GM23338 (cell line): ENCODE measurements at regions not wholly inside any gene's neighbourhood (a gene's known extent, or its start where the extent isn't known, plus 50 kb on each side); places are given as distances from the start of the nearest gene placed in this dataset.

Experiments used
- ATAC-seq: fragments of 200-7000 bp; cut with Tn5 transposase; 3 replicates; pipeline ENCODE4 v1.9.1; 2020
- DNase-seq: peaks from one replicate; pipeline ENCODE4 v3.0.0-alpha.2; 2015; ENCODE audit warnings: low spot score
- H2AFZ ChIP-seq: fragments of 200-600 bp; sonication (generic); 2 replicates; pipeline ENCODE4 v1.8.0; 2016; ENCODE audit warnings: antibody characterized with exemption, mild to moderate bottlenecking, moderate library complexity
- H3F3A ChIP-seq: fragments of 200-600 bp; sonication (generic); replicated peaks from 2 replicates; pipeline ENCODE4 v1.8.0; 2017; ENCODE audit warnings: antibody characterized with exemption, mixed run types, low read depth
- H3K27ac ChIP-seq: fragments of 200-600 bp; sonication (generic); 2 replicates; pipeline ENCODE4 v1.6.1; 2016; ENCODE audit warnings: low read depth
- H3K27me3 ChIP-seq: fragments of 200-600 bp; sonication (generic); 2 replicates; pipeline ENCODE4 v1.8.0; 2016; ENCODE audit warnings: mild to moderate bottlenecking, mixed run types, moderate library complexity; ENCODE audit not compliant: insufficient read depth
- H3K36me3 ChIP-seq: fragments of 200-600 bp; sonication (generic); 2 replicates; pipeline ENCODE4 v1.8.0; 2016; ENCODE audit warnings: mild to moderate bottlenecking; ENCODE audit not compliant: insufficient read depth
- H3K4me1 ChIP-seq: fragments of 200-600 bp; sonication (generic); 2 replicates; pipeline ENCODE4 v1.8.0; 2016; ENCODE audit warnings: mild to moderate bottlenecking, moderate library complexity; ENCODE audit not compliant: insufficient read depth
- H3K4me2 ChIP-seq: fragments of 200-600 bp; sonication (generic); 2 replicates; pipeline ENCODE4 v1.7.1; 2017; ENCODE audit warnings: mixed run types
- H3K4me3 ChIP-seq: fragments of 200-600 bp; sonication (generic); 2 replicates; pipeline ENCODE4 v1.6.1; 2016; ENCODE audit warnings: mixed run types
- H3K79me2 ChIP-seq: fragments of 200-600 bp; sonication (generic); replicated peaks from 2 replicates; pipeline ENCODE4 v1.8.0; 2017; ENCODE audit warnings: mild to moderate bottlenecking; ENCODE audit not compliant: insufficient read depth
- H3K9me2 ChIP-seq: fragments of 200-600 bp; sonication (generic); 2 replicates; pipeline ENCODE4 v1.8.0; 2017; ENCODE audit not compliant: insufficient read depth
- H4K20me1 ChIP-seq: fragments of 200-600 bp; sonication (generic); replicated peaks from 2 replicates; pipeline ENCODE4 v1.8.0; 2017; ENCODE audit warnings: mild to moderate bottlenecking; ENCODE audit not compliant: insufficient read depth
- H3K27ac Mint-ChIP-seq: 2 replicates; pipeline ENCODE4 v1.8.0; 2020; ENCODE audit warnings: inconsistent platforms, mild to moderate bottlenecking, moderate library complexity, mixed read lengths
- H3K27me3 Mint-ChIP-seq: 3 replicates; pipeline ENCODE4 v1.8.0; 2022; ENCODE audit warnings: low read depth, mild to moderate bottlenecking, moderate library complexity, mixed read lengths, inconsistent platforms; ENCODE audit not compliant: insufficient read depth, poor library complexity
- H3K36me3 Mint-ChIP-seq: 3 replicates; pipeline ENCODE4 v1.8.0; 2021; ENCODE audit warnings: low read depth, mild to moderate bottlenecking, inconsistent platforms, moderate library complexity, mixed read lengths
- H3K4me1 Mint-ChIP-seq: 3 replicates; pipeline ENCODE4 v1.8.0; 2020; ENCODE audit warnings: mild to moderate bottlenecking, inconsistent platforms, mixed read lengths
- H3K4me3 Mint-ChIP-seq: 3 replicates; pipeline ENCODE4 v1.8.0; 2021; ENCODE audit warnings: moderate library complexity, mild to moderate bottlenecking, inconsistent platforms, mixed read lengths
- H3K9me3 Mint-ChIP-seq: 3 replicates; pipeline ENCODE4 v1.8.0; 2020; ENCODE audit warnings: moderate library complexity, mild to moderate bottlenecking, inconsistent platforms, mixed read lengths
- CREB1 ChIP-seq: fragments of 250-450 bp; sonication (Bioruptor Pico); IDR thresholded peaks from 2 replicates; pipeline ENCODE4 v1.5.0; 2020; ENCODE audit warnings: low read depth, mild to moderate bottlenecking, moderate library complexity
- CTCF ChIP-seq, 2 experiments: fragments of 200-600 bp in 1 of 2; sonication (generic) in 1 of 2; conservative IDR thresholded peaks; 2 replicates each; pipeline versions ENCODE4 v1.5.1 to v1.6.1; 2016 to 2017; ENCODE audit warnings: antibody characterized with exemption in 2 of 2, low read depth in 2 of 2, mild to moderate bottlenecking in 2 of 2, moderate library complexity in 1 of 2
- ETS1 ChIP-seq: IDR thresholded peaks from 2 replicates; pipeline ENCODE4 v1.6.1; 2016; ENCODE audit warnings: antibody characterized with exemption
- EZH2 ChIP-seq: fragments of 200-600 bp; sonication (generic); IDR thresholded peaks from one replicate; pipeline ENCODE4 v1.8.0; 2017; ENCODE audit warnings: antibody characterized with exemption, mild to moderate bottlenecking, low read depth; ENCODE audit not compliant: unreplicated experiment
- EZH2phosphoT487 ChIP-seq: fragments of 200-600 bp; sonication (generic); IDR thresholded peaks from one replicate; pipeline ENCODE4 v1.8.1; 2018; ENCODE audit warnings: antibody characterized with exemption; ENCODE audit not compliant: unreplicated experiment
- JUNB ChIP-seq: IDR thresholded peaks from one replicate; pipeline ENCODE4 v1.6.1; 2016; ENCODE audit warnings: antibody characterized with exemption; ENCODE audit not compliant: unreplicated experiment
- NANOG ChIP-seq: IDR thresholded peaks from 2 replicates; pipeline ENCODE4 v1.6.1; 2016; ENCODE audit warnings: antibody characterized with exemption, borderline replicate concordance
- POLR2AphosphoS5 ChIP-seq: IDR thresholded peaks from 2 replicates; pipeline ENCODE4 v1.6.1; 2016; ENCODE audit warnings: antibody characterized with exemption, low read depth
- REST ChIP-seq: IDR thresholded peaks from one replicate; pipeline ENCODE4 v1.6.1; 2018; ENCODE audit warnings: antibody characterized with exemption; ENCODE audit not compliant: unreplicated experiment
- STAT1 ChIP-seq: IDR thresholded peaks from one replicate; pipeline ENCODE4 v1.6.1; 2016; ENCODE audit warnings: antibody characterized with exemption; ENCODE audit not compliant: unreplicated experiment
- ZNF114 ChIP-seq: fragments of 250-450 bp; sonication (Bioruptor Pico); IDR thresholded peaks from 2 replicates; pipeline ENCODE4 v1.5.0; 2020; ENCODE audit warnings: mild to moderate bottlenecking, moderate library complexity
- ZNF331 ChIP-seq: fragments of 250-450 bp; sonication (Bioruptor Pico); IDR thresholded peaks from 2 replicates; pipeline ENCODE4 v1.5.0; 2020; ENCODE audit warnings: low read depth, mild to moderate bottlenecking, moderate library complexity
- ZNF462 ChIP-seq: fragments of 250-450 bp; sonication (Bioruptor Pico); IDR thresholded peaks from 2 replicates; pipeline ENCODE4 v1.5.0; 2020; ENCODE audit warnings: mild to moderate bottlenecking, moderate library complexity

GRCh38 chr10:83927166-83927565 is 212.1 kb upstream of the GHITM start:
- H4K20me1 ChIP-seq = no peaks in the 10 kb centered on the region
- ATAC-seq = no peak
- Mint-ChIP-seq H3K4me3 (no peak overlapping the region), H3K4me1 (peaks cover 40% of the 10 kb centered on the region), H3K27ac (no peak overlapping the region), H3K27me3 (peaks cover 1% of the 10 kb centered on the region), H3K9me3 (no peaks in the 10 kb centered on the region; the same call in 2 of the 3 replicates), H3K36me3 (no peaks in the 10 kb centered on the region)
- H3K4me3 ChIP-seq = no peak overlapping the region
- H3K27ac ChIP-seq = no peak overlapping the region
- peaks cover 14% of the 10 kb centered on the region; the same call in 1 of the 2 replicates for H3K9me2 ChIP-seq
- TF ChIP-seq EZH2 = no peak
- TF ChIP-seq ZNF331 = no peak
- no peak for TF ChIP-seq NANOG
- no peak for TF ChIP-seq ZNF462 (CRISPR knock-in tag)
- no peak for TF ChIP-seq ETS1
- TF ChIP-seq JUNB = no peak
- no peak for TF ChIP-seq EZH2phosphoT487
- no peak for TF ChIP-seq STAT1
- no peak for TF ChIP-seq ZNF114 (CRISPR knock-in tag)
- no peak for TF ChIP-seq CTCF (conservative IDR thresholded peaks at IDR 0.05; ENCODE audit: low read depth in 2 of 2)
- TF ChIP-seq POLR2AphosphoS5 = no peak
- TF ChIP-seq REST = no peak
- TF ChIP-seq CREB1 (CRISPR knock-in tag) = no peak
- DNase-seq = no peak
- H3K4me2 ChIP-seq = no peak overlapping the region
- H3K4me1 ChIP-seq = peaks cover 25% of the 10 kb centered on the region
- H2AFZ ChIP-seq = no peak overlapping the region
- H3K79me2 ChIP-seq = no peaks in the 10 kb centered on the region
- H3K36me3 ChIP-seq = no peaks in the 10 kb centered on the region
- no peaks in the 10 kb centered on the region for H3K27me3 ChIP-seq
- no peaks in the 10 kb centered on the region for H3F3A ChIP-seq
